CD4-positive, alpha-beta T cell treated with Interleukin-4 for 4 hours (primary cell): ENCODE measurements at regions not wholly inside any gene's neighbourhood (a gene's known extent, or its start where the extent isn't known, plus 50 kb on each side); places are given as distances from the start of the nearest gene placed in this dataset.
A peak's percentile ranks its signal among the peaks of the same experiment; 100 is the strongest.
"Not testable (repeated sequence)": the region's sequence is repeated elsewhere in the genome, so short reads cannot be mapped to it uniquely, and the experiment has no call there.

Experiments
- DNase-seq: peaks from one replicate; pipeline ENCODE4 v3.0.0-alpha.2; 2020

DNA sequence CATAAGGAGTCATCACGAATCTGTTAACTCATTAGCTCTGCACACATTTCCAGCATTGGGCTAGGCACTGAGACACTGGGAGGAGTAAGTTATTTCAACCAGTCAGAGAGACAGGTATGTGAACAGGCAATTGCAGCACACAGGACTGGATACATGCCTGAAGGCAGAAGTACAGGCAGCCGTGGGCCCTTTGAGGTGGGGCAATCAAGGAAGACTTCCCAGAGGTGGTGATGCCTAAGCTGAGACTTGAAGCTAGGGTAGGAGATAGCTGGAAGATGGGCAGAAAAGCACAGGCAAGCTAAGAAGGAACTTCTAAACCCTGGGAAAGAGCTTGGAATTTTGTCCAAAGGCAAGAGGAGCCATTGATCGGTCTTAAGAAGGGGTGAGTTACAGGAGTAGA, 249.7 kb downstream of the EMX2 start:
- no peak for DNase-seq

DNA sequence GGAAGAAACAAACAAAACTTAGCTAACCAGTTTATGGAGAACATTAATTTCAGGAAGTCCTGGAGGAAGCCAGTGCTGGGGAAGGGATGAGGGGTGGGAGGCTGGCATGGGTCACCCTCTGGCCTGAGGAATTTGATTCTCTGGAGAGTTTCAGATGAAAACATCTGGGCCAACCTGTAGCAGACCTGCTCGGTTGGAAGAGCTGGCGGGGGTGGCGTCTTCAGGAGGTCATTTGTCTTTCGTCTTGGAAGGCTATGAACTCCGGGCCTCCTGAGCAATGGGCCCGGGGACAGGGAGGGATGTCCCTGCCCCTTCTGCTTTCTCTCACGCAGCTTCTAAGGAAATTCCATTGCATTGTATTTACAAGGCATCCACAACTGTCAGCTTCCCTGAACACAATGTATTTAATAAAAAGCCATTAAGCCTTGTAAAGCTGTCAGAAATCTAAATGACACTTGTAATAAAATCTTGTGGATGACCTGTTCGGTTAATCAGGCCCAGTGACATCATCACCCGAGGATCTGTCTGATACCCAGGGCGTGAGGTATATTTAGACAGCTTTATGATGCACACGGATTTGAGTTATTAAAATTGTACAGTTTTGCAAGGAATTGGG, 250.5 kb downstream of the RAB11FIP2 start:
- DNase-seq, result no peak

DNA sequence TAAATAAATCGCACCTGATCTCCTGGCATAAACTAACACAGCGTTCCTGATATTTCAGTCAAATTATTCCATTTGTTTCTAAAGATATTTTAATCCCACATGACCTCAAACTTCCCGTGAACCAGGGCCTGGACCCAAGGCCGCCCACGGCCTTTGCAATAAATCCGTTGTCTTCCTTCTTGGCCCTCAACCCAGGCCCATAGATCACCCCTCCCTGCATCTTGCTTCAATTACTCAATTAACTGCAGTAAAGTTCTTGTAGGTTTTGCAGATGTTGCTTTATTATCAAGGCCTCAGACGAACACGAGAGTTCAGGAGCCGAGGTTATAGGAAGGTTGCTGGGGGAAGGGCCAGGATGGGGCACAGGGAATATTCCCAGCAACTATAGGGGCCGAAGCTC, 249.4 kb downstream of the RAB11FIP2 start:
- no peak for DNase-seq

GRCh38 chr10:117801691-117802090, 245.1 kb downstream of the RAB11FIP2 start:
- no peak for DNase-seq

- no peak for DNase-seq
These were observed 242.2 kb downstream of the RAB11FIP2 start for GRCh38 chr10:117804470-117805011.

- DNase-seq, result no peak
These were observed 241.6 kb downstream of the RAB11FIP2 start for GRCh38 chr10:117805139-117805538.

DNA sequence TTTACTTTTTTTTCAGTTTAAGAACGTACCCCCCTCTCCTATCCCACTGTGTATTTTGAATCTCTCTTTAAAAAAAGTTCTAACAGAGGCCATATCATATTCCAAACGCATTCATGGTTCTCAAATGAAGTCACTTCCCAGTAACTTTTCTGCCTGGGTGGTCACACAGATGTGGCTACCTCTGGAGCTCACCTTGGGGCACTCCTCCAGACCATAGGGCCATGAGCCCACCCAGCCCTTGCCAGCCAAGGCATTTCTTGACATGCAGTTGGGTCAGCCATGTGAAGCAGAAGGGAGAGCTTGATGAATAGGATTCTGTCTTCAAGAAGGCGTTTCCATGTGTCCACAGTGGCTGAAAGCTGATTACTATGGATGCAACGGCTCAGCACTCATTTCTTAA, 239.3 kb downstream of the RAB11FIP2 start:
- no peak for DNase-seq

- DNase-seq, result not testable (repeated sequence)
These were observed 230.9 kb downstream of the RAB11FIP2 start for GRCh38 chr10:117815816-117816215.

DNA sequence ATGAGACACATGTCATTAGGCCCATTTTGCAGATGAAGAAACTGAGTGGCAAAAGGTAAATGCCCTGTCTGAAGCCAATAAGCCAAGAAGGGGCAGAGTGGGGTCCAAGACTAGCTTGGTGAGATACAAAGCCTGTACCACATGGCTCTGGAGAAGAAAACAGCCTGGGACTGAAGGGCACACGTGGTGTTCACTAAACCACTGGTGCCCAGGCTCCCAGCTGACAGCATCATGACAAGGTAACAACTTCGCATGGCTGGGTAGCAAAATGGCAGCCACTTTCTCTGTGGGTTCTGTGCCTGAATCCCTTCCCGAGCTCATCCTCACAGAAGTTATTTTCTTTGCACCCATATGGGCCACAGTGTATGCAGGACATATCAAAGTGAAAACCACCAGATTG, 229.6 kb downstream of the RAB11FIP2 start:
- no peak for DNase-seq

- no peak for DNase-seq
These were observed 228.0 kb downstream of the RAB11FIP2 start for GRCh38 chr10:117818721-117819120.

GRCh38 chr10:117819304-117819703, 227.4 kb downstream of the RAB11FIP2 start:
- no peak for DNase-seq

DNA sequence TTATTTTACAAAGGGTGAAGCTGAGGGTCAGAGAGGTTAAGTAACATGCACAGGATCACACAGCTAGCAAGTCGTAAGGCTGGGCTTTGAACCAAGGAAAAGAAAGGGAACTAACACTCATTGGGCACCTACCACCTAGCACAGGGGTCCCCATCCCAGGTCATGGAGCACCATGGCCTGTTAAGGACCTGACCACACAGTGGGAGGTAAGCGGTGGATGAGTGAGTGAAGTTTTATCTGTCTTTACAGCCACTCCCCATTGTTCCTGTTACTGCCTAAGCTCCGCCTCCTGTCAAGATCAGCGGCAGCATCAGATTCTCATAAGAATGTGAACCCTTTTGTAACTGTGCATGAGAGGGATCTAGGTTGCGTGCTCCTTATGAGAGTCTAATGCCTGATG, 222.8 kb downstream of the RAB11FIP2 start:
- DNase-seq, result no peak

DNA sequence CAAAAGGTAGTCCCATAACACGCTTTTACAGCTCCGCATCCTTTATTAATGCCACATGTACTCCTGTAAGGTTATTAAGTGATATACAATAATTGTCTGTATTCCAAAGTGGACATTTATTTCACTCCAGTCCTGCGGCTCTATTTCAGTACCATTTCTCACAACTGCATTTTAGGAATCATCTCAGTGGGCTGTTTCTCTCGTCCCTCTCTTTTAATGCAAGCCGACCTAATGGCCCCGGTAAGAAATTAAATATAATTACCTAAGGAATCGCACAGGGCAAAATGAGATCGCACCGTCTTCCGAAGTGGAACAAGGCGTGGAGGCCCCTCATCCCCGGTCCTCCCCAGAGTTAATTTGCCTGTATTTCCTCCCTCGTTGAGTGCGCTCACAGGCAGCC, 216.5 kb downstream of the RAB11FIP2 start:
- no peak for DNase-seq

DNA sequence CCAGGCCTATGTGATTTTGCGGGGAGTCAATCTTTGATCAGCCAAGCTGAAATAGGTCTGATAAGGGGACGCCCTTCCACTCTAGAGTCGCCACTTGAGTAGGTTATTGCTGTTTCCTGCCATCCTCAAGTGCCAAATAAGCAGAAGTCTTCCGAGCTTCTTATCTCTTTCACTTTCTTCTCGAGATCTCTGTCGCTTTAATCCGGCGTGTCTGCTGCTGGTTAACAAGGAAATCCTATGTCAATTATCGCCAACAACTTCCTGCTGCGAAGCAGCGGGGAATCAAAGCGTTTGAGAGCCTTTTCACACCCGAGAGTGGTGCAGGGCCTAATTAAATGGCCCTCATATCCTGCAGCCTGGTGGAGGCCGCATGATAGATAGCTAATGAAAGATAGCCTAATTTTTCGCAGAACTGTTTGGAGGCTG, 215.9 kb downstream of the RAB11FIP2 start:
- peak; percentile 2 for DNase-seq

- DNase-seq, result not testable (repeated sequence)
These were observed 207.9 kb downstream of the RAB11FIP2 start for GRCh38 chr10:117838500-117839498.

- DNase-seq, result not testable (repeated sequence)
These were observed 190.3 kb downstream of the RAB11FIP2 start for GRCh38 chr10:117856426-117856825.

GRCh38 chr10:117860135-117860534, 186.6 kb downstream of the RAB11FIP2 start:
- DNase-seq, result no peak

DNA sequence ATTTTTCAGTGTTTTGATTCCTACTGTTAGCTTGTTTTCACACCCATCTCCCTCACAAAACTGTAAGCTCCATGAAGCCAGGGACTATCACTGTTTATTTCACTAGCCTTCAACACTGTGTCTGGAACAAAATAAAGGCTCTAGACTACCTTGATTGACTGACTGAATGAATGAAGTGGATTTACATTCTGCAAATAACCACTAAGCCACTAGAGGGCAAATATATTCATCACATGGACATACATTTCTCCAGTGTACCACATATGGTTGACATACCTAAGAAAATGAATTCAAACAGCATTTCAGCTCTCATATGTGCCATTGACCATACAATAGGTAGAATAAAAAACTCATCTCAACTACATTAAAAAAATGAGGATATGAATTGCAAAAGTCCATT, 185.9 kb downstream of the RAB11FIP2 start:
- no peak for DNase-seq

- no peak for DNase-seq
These were observed 185.4 kb downstream of the RAB11FIP2 start for GRCh38 chr10:117861329-117861728.

DNA sequence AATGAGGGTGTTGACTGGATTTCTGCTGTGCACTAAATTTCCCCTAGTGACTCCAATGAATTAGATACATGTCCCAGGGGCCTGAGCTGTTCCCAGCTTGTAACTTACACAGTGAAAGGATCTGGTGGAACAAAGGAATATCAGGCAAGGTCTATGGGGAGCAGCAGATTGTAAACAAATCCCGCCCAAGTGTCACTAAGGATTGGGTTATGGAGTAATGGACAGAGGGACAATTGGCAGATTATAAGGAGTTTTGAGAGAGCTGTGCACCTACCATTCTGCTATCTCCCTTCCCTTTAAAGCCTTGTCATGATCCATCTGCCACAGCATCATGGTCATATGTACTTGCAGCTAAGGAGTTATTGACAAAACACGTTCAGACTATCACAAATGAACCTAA, 183.0 kb downstream of the RAB11FIP2 start:
- DNase-seq, result no peak

GRCh38 chr10:117865945-117866344, 180.8 kb downstream of the RAB11FIP2 start:
- DNase-seq, result no peak

GRCh38 chr10:117868151-117868550, 178.6 kb downstream of the RAB11FIP2 start:
- DNase-seq, result no peak

DNA sequence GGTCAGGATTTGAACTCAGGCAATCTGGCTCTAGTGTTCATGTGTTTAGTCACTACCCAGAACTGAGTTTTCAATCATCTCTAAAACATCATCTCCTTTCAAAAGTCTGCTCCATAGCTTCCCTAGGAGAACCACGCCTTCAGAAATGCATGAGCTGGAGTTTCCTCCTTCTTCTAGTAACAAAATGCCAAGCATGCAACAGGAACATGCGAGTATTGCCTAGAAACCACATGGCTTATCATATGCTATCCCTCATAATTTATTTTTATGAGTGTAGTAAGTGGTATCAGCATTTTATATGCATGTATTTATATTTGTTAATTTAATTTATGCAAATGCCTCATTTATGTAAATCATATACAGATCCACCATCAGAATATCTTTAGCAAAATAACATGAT, 170.9 kb downstream of the RAB11FIP2 start:
- no peak for DNase-seq

DNA sequence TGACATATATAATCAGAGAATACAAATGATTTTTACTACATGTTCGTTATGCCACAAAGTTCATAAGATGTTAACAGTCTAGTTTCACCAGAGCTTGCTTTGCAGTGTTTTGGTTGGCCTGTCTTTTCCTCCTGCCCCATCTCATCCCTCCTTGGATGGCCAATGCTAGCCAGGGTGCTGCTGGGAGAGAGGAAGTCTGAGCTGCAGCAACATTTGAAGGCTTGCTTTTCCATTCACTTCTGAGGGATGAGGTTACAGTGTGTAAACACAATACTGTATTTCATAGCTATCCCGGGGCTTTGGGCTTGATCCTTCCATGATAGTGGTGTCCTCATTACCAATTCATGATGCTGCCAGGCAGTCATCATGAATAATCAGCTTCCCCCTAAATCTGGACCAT, 170.5 kb downstream of the RAB11FIP2 start:
- no peak for DNase-seq
